ENCODE measurements at regions not wholly inside any gene's neighbourhood (a gene's known extent, or its start where the extent isn't known, plus 50 kb on each side); places are given as distances from the start of the nearest gene placed in this dataset.

- DNase-seq (ENCODE audit: low read depth in 2 of 2): no peak
These were observed 61.1 kb upstream of the MARCKS start for GRCh38 chr6:113796038-113796437.

GRCh38 chr6:113802779-113803178, 54.4 kb upstream of the MARCKS start:
- DNase-seq (ENCODE audit: low read depth in 2 of 2): no peak

- no peak for DNase-seq (ENCODE audit: low read depth in 2 of 2)
These were observed 51.9 kb upstream of the MARCKS start for GRCh38 chr6:113805173-113805790.

- DNase-seq (ENCODE audit: low read depth in 2 of 2): no peak
These were observed 51.2 kb upstream of the MARCKS start for GRCh38 chr6:113805811-113806495.

All from activated CD4-positive, alpha-beta T cell treated with anti-CD3 and anti-CD28 coated beads for 24 hours (primary cell).